GM18526 (cell line): ENCODE measurements at regions not wholly inside any gene's neighbourhood (a gene's known extent, or its start where the extent isn't known, plus 50 kb on each side); places are given as distances from the start of the nearest gene placed in this dataset.

Source experiments
- POLR2A ChIP-seq: IDR thresholded peaks from 3 replicates; pipeline ENCODE4 v1.6.1; 2011; ENCODE audit not compliant: insufficient read length; ENCODE audit errors: extremely low read depth

- TF ChIP-seq POLR2A = no peak
Observed at GRCh38 chr17:33854596-33854995, 400.5 kb upstream of the CCL2 start.

GRCh38 chr17:33858121-33858520, 397.0 kb upstream of the CCL2 start:
- TF ChIP-seq POLR2A = no peak

GRCh38 chr17:33858682-33859081, 396.4 kb upstream of the CCL2 start:
- no peak for TF ChIP-seq POLR2A

GRCh38 chr17:33862772-33863602, 392.1 kb upstream of the CCL2 start:
- TF ChIP-seq POLR2A = no peak

- TF ChIP-seq POLR2A = no peak
Observed at GRCh38 chr17:33864758-33865229, 390.3 kb upstream of the CCL2 start.

GRCh38 chr17:33868899-33869298, 386.2 kb upstream of the CCL2 start:
- TF ChIP-seq POLR2A = no peak

GRCh38 chr17:33870936-33871335, 384.1 kb upstream of the CCL2 start:
- TF ChIP-seq POLR2A = no peak

- no peak for TF ChIP-seq POLR2A
Observed at GRCh38 chr17:33871720-33872540, 383.2 kb upstream of the CCL2 start.

- no peak for TF ChIP-seq POLR2A
Observed at GRCh38 chr17:33873201-33873617, 381.9 kb upstream of the CCL2 start.

- TF ChIP-seq POLR2A = no peak
Observed at GRCh38 chr17:33874617-33875060, 380.4 kb upstream of the CCL2 start.

GRCh38 chr17:33875973-33876372, 379.1 kb upstream of the CCL2 start:
- no peak for TF ChIP-seq POLR2A

GRCh38 chr17:33888455-33888854, 366.6 kb upstream of the CCL2 start:
- TF ChIP-seq POLR2A = no peak

GRCh38 chr17:33889040-33889439, 366.0 kb upstream of the CCL2 start:
- no peak for TF ChIP-seq POLR2A

GRCh38 chr17:33889766-33890165, 365.3 kb upstream of the CCL2 start:
- TF ChIP-seq POLR2A = no peak

GRCh38 chr17:33892717-33893591, 362.1 kb upstream of the CCL2 start:
- TF ChIP-seq POLR2A = no peak
